Activated CD8-positive, alpha-beta T cell treated with anti-CD3 and anti-CD28 coated beads, Interleukin-2, amount 10 ng/mL, durations not matched to agents 7 days and 5 days (primary cell): ENCODE measurements at regions not wholly inside any gene's neighbourhood (a gene's known extent, or its start where the extent isn't known, plus 50 kb on each side); places are given as distances from the start of the nearest gene placed in this dataset.
A peak's percentile ranks its signal among the peaks of the same experiment; 100 is the strongest.

Source experiments
- ATAC-seq: fragments of 150-1000 bp; cut with Tn5 transposase; one replicate; pipeline ENCODE4 v1.10.0; 2021; ENCODE audit warnings: moderate library complexity
- CTCF ChIA-PET: fragments of 350-600 bp; sonication (Branson Sonifier 250); formaldehyde crosslinking; loops from one replicate; lab custom pipeline; 2021; ENCODE audit warnings: antibody characterized with exemption; lab: Charles Lee
- POLR2A ChIA-PET: fragments of 350-600 bp; sonication (Branson Sonifier 250); formaldehyde crosslinking; loops from one replicate; lab custom pipeline; 2021; ENCODE audit warnings: antibody characterized with exemption; lab: Charles Lee
- DNase-seq: peaks from one replicate; pipeline ENCODE4 v3.0.0-alpha.2; 2020
- H3K27ac Mint-ChIP-seq: one replicate; pipeline ENCODE4 v1.8.0; 2021; ENCODE audit warnings: mild to moderate bottlenecking, mixed read lengths
- H3K27me3 Mint-ChIP-seq: one replicate; pipeline ENCODE4 v1.8.0; 2021; ENCODE audit warnings: low read depth, mixed read lengths
- H3K36me3 Mint-ChIP-seq: one replicate; pipeline ENCODE4 v1.8.0; 2021; ENCODE audit warnings: low read depth, mixed read lengths
- H3K4me1 Mint-ChIP-seq: one replicate; pipeline ENCODE4 v1.8.0; 2021; ENCODE audit warnings: low read depth, mixed read lengths
- H3K4me3 Mint-ChIP-seq: one replicate; pipeline ENCODE4 v1.8.0; 2021; ENCODE audit warnings: mild to moderate bottlenecking, mixed read lengths
- H3K9me3 Mint-ChIP-seq: one replicate; pipeline ENCODE4 v1.8.0; 2022; ENCODE audit warnings: mixed read lengths; ENCODE audit not compliant: insufficient read depth

DNA sequence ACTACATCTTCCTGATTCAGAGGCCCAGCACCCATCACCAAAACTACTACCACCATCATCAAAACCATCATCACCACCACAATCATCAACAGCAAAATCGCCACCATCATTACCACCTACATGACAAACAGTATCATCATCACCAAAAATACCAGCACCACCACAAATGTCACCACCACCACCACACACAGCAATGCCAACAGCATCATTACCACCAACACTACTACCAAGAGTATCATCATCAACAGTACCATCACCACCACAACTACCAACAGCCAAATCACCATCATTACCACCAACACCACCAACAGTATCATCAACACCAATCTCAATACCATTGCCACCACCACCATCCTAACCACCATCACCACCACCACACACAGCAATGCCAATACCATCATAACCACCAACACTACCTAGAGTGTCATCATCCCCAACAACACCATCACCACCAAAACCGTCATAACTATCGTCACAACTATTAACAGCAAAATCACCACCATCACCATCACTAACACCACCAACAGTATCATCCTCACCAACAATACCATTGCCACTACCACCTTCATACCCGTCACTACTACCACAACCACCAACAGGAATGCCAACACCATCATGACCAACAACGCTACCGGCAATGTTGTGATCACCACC, 64.6 kb upstream of the TEX51 start:
- Mint-ChIP-seq H3K36me3 (no peaks in the 10 kb centered on the region), H3K9me3 (no peaks in the 10 kb centered on the region), H3K27me3 (no peaks in the 10 kb centered on the region), H3K4me1 (no peaks in the 10 kb centered on the region), H3K4me3 (no peak overlapping the region), H3K27ac (no peak overlapping the region)
- CTCF ChIA-PET: interaction anchor here (1.1 kb wide), 1 partner anchor 138 kb away, joined by 3 read pairs; no protein-coding TSS in a partner anchor
- POLR2A ChIA-PET: no interaction called here
- ATAC-seq: no peak
- DNase-seq: no peak

DNA sequence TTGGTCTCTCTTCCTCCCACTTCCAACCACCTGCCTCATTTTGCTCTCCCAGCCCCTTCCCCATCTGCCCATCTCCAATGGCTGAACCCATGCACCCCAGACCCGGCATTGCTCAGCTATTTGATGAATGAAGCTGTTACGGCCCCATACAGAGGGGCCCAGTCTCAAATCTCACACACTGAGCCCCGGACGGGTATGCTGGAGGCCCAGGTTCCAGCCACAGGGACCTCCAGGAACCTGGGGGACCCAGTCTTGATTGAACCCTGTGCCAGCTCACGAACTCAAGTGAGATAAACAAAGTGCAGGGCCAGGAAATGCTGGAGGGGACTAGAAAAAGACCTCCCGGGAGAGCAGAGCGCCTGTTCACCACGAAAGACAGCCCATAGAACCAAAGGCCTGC, 63.4 kb upstream of the TEX51 start:
- Mint-ChIP-seq H3K4me1 (no peaks in the 10 kb centered on the region), H3K27ac (no peak overlapping the region), H3K36me3 (no peaks in the 10 kb centered on the region), H3K9me3 (no peaks in the 10 kb centered on the region), H3K27me3 (peaks cover 4% of the 10 kb centered on the region), H3K4me3 (no peak overlapping the region)
- CTCF ChIA-PET: no interaction called here
- POLR2A ChIA-PET: no interaction called here
- ATAC-seq (no peak), DNase-seq (no peak)

DNA sequence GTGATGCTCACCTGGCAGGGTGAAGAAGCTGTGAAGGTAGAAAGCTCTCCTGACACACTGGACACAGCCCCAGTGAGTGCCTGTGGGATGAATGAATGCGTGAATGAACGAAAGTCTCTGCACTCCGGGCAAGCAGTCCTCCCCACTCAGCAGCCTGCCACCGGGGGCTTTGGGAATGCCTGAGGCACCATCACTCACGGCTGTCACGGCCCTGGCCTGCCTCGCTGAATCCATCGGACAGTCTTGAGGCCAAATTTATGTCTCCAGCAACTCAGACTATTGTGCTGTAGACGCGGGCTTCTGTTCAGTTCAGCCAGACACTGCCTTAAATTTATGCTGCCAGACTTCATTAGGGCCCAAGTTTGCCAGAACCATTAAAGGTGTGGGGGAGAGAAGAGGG, 62.9 kb upstream of the TEX51 start:
- POLR2A ChIA-PET: no interaction called here
- Mint-ChIP-seq H3K36me3 (no peaks in the 10 kb centered on the region), H3K4me1 (no peaks in the 10 kb centered on the region), H3K27me3 (peaks cover 5% of the 10 kb centered on the region), H3K4me3 (no peak overlapping the region), H3K9me3 (no peaks in the 10 kb centered on the region), H3K27ac (no peak overlapping the region)
- no peak for DNase-seq
- no peak for ATAC-seq
- CTCF ChIA-PET: no interaction called here

DNA sequence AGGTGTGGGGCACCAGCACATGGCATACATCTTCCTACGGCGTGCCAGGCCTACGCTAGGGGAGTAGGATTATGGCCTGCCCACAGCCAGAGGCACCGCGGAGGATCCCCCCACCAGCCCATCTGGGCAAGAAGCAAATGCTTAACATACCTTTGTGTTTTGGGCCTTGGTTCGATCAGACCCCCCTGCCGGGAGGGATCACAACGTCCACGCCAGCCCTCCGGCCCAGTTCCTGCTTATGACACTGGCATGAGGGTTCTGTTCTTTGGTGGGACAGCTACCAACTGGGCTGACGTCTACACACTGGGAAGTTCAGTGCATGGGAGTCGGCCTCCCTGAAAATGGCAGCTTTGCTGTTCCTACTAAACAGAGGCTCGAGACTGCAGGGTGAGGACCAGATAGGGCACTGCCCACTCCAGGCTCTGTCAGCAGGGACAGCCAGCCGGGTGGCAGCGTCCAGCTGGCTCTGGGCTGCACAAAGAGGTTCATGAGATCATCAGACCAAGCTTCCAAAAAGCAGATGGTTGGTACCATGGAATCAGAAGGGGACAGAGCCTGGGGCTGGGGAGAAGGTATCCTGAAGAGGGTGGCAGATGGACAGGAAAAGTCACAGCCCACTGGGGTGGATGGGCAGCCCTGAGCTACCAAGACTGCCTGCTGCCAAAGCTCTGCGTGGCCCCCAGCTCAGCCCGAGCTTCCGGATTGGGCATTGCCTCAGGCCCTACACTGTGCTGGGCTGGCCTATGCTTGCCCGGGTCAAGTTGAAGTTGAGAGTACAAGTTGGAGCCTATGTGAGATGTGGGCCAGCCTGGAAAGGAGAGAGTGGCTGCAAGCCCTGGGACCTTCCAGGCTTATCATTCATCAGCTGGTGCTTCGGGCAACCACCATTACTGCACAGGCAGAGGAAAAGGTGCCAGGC, 61.7 kb upstream of the TEX51 start:
- POLR2A ChIA-PET: no interaction called here
- ATAC-seq (no peak), DNase-seq (no peak)
- Mint-ChIP-seq H3K4me3 (no peak overlapping the region), H3K4me1 (no peaks in the 10 kb centered on the region), H3K9me3 (no peaks in the 10 kb centered on the region), H3K27me3 (peaks cover 6% of the 10 kb centered on the region), H3K36me3 (no peaks in the 10 kb centered on the region), H3K27ac (no peak overlapping the region)
- CTCF ChIA-PET: no interaction called here

DNA sequence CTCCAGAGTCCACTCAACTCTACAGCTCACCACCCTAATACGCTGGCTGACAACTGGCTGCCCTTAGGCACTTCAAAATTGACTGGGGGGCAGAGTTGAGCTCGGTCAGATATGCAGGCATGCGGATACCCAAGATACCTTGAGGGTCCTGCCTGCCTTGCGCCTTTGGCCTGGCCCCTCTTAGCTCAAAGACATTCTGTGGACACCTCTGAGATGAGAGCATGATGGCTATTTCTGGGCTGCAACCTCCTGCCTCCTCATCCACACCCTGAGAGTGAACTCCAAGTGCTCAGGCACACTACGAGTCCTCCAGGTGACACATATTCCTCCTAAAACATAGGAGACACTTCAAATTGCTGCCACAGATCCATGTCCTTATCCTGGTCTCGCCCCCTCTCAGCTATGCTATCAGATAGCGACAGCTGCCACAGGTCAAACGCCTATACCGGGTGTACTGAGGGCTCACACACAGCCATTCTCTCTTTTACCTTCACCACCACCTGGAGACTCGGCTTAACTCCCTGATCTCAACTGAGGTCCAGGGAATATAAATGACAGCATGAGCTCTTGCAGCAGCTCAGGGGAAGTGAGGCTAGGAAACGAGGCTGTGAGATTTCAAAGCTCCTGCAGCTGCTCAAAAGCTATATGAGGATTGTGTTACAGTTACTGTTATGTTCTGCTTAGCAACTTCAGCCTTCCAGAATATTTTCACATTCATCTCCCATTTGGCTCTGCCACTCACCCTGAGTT, 60.5 kb upstream of the TEX51 start:
- CTCF ChIA-PET: no interaction called here
- no peak for ATAC-seq
- H3K4me1 Mint-ChIP-seq: no peaks in the 10 kb centered on the region
- DNase-seq: no peak
- H3K36me3 Mint-ChIP-seq: no peaks in the 10 kb centered on the region
- no peak overlapping the region for H3K27ac Mint-ChIP-seq
- no peak overlapping the region for H3K4me3 Mint-ChIP-seq
- no peaks in the 10 kb centered on the region for H3K9me3 Mint-ChIP-seq
- POLR2A ChIA-PET: no interaction called here
- H3K27me3 Mint-ChIP-seq: peaks cover 7% of the 10 kb centered on the region

DNA sequence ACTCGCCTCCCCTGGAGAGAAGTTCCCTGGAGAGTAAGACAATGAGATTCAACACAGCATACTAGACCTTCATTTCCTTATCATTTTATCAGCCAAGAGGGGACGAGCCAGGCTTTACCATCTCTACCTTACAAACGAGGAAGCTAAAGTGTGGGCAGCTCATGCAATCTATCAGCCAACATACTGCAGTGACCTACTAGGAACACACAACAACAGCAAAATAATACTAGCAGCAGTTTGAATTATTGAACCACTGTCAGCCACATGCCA, 60.0 kb upstream of the TEX51 start:
- ChIA-PET POLR2A (no interaction called here), CTCF (no interaction called here)
- Mint-ChIP-seq H3K27ac (no peak overlapping the region), H3K4me1 (no peaks in the 10 kb centered on the region), H3K27me3 (peaks cover 9% of the 10 kb centered on the region), H3K9me3 (no peaks in the 10 kb centered on the region), H3K4me3 (no peak overlapping the region), H3K36me3 (no peaks in the 10 kb centered on the region)
- peak; percentile 6 for DNase-seq
- no peak for ATAC-seq

DNA sequence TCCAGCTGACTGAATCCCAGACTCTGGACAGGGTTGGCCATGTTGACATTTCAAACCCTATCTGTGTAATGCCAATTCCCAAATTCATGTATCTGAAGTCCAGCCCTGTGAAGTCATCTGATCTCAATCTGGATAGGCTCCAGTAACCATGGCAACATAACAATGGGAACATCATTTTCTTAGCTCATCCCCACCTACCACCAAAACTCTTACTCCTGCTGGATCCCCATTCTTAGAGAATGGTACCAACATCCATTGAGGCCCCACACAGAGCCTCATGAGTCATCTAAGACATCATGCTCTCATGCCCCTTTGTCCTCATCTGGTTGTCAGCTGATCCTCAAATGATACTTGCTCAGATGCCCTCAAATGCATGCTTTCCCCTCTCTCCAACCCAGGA, 58.9 kb upstream of the TEX51 start:
- DNase-seq (no peak), ATAC-seq (no peak)
- ChIA-PET POLR2A (no interaction called here), CTCF (no interaction called here)
- Mint-ChIP-seq H3K36me3 (no peaks in the 10 kb centered on the region), H3K9me3 (no peaks in the 10 kb centered on the region), H3K4me3 (no peak overlapping the region), H3K27me3 (peaks cover 9% of the 10 kb centered on the region), H3K4me1 (no peaks in the 10 kb centered on the region), H3K27ac (no peak overlapping the region)

DNA sequence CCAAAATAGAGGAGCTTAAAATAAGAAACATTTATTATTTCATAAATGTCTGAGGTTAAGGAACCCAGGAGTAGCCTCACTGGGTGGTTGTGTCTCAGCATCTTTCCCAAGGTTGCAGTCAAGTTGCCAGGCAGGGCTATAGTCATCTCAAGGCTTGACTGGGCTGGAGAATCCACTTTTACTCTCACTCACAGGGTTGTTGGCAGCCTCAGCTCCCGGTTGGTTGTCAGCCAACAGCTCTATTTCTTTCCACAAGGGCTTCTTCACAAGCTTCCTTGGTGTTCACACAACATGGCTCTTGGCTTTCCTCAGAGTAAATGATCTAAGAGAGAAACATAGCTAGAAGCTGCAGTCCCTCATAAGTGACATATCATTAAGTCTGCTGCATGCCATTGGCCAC, 55.6 kb upstream of the TEX51 start:
- CTCF ChIA-PET: interaction anchor here (0.8 to 1.1 kb wide), 2 partner anchors 12 to 66 kb away, joined by 3 read pairs; no protein-coding TSS in a partner anchor
- H3K4me1 Mint-ChIP-seq: no peaks in the 10 kb centered on the region
- H3K36me3 Mint-ChIP-seq: no peaks in the 10 kb centered on the region

DNA sequence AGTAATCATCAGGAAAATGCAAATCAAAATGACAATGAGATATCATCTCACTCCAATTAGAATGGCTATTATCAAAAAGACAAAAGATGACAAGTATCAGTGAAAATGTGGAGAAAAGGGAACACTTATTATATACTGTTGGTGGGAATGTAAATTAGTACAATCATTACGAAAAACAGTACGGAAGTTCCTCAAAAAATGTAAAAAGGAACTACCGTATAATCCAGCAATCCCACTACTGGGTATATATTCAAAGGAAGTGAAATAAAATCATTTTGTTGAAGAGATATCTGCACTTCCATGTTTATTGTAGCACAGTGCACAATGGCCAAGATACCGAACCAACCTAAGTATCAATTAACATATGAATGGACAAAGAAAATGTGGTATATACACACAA, 52.4 kb upstream of the TEX51 start:
- ATAC-seq: no peak
- CTCF ChIA-PET: no interaction called here
- no peaks in the 10 kb centered on the region for H3K9me3 Mint-ChIP-seq
- no peak overlapping the region for H3K27ac Mint-ChIP-seq
- no peak for DNase-seq
- H3K4me1 Mint-ChIP-seq: no peaks in the 10 kb centered on the region
- no peaks in the 10 kb centered on the region for H3K36me3 Mint-ChIP-seq
- H3K4me3 Mint-ChIP-seq: no peak overlapping the region
- H3K27me3 Mint-ChIP-seq: peaks cover 18% of the 10 kb centered on the region
- POLR2A ChIA-PET: no interaction called here

More for the DNA sequence above, 55.6 kb upstream of the TEX51 start:
- no peak overlapping the region for H3K4me3 Mint-ChIP-seq
- H3K27me3 Mint-ChIP-seq: peaks cover 22% of the 10 kb centered on the region
- H3K9me3 Mint-ChIP-seq: no peaks in the 10 kb centered on the region
- no peak for ATAC-seq
- POLR2A ChIA-PET: no interaction called here
- DNase-seq: no peak
- no peak overlapping the region for H3K27ac Mint-ChIP-seq
